ENCODE measurements at regions not wholly inside any gene's neighbourhood (a gene's known extent, or its start where the extent isn't known, plus 50 kb on each side); places are given as distances from the start of the nearest gene placed in this dataset.

DNA sequence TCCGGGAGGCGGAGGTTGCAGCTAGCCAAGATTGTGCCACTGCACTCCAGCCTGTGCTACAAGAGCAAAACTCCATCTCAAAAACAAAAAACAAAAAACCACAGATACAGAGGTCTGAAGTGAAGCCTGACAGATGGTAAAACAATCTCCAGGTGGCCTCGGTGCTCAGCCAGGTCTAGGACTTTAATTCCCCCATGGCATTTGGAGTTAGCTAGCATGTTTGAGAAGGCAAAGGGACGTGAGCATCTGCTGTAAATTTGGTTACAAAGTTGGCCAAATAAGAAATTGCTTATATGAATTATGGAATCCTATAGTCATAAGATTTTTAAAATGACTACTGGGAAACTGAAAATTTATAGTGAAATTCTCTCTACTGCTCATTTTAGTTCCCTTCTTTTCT lies 98.3 kb upstream of the FMN2 start:
- no peak for DNase-seq (ENCODE audit: low spot score)

DNA sequence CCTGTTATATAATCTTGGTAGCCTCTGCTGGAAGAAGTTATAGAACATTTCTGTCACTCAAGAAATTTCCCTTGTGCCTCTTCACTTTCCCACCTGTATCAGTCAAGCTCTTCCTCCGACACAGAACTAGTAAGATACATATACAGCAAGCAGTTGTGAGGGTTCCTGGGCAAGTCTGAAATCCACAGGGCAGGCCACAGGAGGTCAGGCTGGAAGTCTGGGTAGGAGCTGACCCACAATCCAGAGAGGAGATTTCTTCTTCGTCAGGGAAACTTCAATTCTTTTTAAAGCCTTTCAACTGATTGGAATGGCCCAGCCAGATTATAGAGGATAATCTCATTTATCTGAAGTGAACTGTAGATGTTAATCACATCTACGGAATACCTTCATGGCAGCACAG lies 96.4 kb upstream of the FMN2 start:
- no peak for DNase-seq (ENCODE audit: low spot score)

DNA sequence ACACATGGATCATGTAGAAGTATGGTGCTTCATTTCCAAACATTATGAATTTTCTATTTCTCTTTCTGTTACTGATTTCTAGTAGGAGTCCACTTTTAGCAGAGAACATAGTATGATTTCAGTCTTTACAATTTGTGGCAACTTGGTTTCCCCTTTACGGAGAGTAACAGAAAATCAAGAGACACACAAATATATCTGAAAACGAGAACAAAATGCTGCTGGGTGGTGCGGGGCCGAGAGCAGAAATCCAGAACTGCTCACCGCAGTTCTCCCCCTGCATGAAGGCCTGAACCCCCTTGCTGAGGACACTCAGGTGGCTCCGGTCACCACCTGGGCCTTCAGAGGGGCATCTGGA lies 94.5 kb upstream of the FMN2 start:
- DNase-seq (ENCODE audit: low spot score): no peak

DNA sequence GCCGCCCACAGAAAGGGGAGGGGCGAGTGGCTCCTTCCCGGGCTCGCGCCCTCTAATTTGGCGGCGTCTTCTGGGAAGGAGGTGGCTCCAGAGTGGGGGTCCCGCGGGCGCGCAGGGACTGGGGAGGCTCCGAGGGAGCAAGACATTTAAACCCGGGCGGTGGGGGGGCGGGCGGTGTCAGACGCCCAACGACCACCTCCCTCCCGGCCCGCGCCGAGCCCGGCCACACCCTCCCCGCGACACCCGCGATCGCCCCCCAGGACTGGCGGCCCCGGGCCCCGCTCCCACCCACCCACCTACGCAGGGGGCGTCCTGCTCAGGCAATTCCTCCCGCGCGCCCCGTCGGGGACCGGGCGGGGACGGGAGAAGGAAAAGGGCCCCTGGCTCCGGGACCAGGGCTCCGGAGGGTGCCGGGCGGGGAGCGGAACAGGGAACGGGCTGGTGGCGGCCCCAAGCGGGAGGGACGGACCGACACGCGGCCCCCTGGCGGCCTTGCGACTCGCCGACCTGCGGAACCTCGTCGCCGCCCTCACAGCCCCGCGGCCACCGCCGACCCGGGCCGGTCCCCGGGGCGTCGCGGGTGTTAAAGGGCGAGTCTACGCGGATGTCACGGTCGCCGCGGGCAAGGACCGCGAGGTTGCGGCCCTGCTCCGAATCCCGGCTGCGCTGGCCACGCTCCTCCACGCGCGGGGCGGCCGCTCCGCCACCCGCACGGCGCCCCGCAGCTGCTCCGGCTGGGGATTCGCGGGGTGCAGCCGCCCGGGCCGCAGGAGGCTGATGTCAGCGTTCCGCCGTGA lies 94.0 kb upstream of the FMN2 start:
- no peak for DNase-seq (ENCODE audit: low spot score)

DNA sequence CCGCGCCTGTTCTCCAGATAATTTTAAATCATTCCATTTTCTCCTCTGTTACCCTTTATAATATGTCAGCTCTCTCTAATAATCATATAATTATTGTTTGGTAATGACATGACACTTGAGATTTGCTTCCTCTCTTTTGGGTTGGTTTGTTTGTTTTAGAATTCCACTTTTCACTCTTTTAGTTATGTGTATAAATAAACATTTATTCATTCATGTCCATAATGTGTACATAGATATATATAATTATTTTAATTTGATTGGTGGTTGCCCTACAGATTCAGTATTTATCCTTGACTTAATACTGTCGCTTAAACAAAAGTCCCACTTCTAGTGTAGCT lies 93.4 kb upstream of the FMN2 start:
- no peak for DNase-seq (ENCODE audit: low spot score)

DNA sequence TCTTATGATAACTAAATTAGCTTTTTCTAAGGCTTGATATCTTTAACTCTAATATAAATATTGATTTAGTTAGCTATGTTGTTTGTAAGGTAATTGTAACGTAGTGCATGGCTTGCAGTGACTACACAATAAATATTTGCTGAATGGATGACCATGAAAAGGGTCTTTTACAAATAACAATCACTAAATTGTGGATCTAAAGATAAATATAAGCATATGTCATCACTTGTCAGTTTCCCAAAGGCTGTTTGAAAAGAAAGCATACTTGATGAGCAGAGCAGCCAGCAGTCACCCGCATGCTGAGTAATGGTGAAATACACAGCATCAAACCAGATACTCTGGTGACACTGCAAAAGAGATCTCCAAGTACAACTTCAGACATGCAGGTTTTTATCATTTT lies 92.5 kb upstream of the FMN2 start:
- no peak for DNase-seq (ENCODE audit: low spot score)

DNA sequence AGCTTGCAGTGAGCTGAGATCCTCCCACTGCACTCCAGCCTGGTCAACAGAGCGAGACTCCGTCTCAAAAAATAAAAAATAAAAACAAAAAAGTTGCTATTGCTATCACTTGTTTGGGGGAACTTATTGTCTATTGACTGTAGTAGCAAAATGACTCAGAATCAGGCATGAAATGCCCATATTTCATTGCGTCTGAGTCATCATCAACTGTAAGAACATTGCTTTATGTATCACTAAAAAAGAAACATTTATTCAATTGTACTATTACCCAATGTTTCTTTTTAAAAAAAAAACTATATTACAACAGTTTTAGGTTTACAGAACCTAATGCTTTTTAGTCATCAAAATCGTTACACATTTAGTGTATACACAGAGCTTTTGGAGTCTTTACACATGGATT lies 91.0 kb upstream of the FMN2 start:
- DNase-seq (ENCODE audit: low spot score): no peak

DNA sequence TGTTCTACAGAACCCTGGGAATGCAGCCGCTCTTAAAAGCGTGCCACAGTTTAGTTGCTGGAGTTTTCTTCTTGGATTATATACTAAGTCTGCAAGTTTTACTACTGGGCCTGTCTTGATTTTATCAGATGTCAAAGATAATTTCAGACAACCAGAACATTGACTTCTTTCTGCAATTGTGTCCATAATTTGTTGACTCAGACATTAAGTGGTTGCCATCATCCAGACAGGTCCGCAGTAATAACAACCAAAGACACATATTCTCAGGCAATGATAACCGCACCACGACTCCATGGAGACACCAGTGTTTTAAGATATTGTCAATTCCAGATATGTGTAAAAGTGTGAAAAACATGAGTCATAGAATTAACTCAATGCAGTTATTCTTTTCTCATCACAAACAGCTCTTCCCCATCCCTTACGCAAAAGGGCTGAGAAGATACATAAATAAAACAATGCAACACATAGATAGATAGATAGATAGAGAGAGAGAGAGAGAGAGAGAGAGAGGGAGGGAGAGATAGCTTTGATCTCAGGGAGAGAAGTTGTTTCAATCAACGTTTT lies 90.4 kb upstream of the FMN2 start:
- no peak for DNase-seq (ENCODE audit: low spot score)

DNA sequence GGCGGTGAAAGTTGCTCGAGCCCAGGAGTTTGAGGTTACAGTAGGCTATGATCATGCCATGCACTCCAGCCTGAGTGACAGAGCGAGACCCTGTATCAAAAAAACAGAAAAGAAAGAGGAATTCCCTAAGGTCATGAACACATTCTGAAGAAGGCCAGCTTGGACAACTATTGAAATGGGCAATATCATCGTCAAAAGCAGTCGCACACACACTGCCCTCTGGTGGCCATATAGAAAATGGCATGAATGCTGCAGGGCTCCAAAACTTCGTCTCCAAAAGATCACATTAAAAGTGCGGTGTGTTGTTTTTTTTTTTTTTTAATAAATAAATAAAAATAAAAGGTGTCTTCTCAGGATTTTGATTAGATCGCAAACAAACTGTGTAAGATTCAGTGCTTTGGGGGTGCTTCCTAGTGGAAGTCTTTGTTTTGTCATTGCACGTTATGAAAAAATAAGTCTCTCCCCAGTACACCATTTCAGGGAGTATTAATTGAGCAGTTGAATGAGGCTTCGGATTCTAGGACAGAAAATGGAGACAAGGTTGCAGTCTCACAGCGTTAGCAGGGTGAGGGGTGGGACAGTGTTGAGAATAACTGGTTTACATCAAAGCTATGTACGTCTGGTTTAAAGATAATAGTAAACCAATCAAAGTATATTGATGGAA lies 87.5 kb upstream of the FMN2 start:
- DNase-seq (ENCODE audit: low spot score): no peak

DNA sequence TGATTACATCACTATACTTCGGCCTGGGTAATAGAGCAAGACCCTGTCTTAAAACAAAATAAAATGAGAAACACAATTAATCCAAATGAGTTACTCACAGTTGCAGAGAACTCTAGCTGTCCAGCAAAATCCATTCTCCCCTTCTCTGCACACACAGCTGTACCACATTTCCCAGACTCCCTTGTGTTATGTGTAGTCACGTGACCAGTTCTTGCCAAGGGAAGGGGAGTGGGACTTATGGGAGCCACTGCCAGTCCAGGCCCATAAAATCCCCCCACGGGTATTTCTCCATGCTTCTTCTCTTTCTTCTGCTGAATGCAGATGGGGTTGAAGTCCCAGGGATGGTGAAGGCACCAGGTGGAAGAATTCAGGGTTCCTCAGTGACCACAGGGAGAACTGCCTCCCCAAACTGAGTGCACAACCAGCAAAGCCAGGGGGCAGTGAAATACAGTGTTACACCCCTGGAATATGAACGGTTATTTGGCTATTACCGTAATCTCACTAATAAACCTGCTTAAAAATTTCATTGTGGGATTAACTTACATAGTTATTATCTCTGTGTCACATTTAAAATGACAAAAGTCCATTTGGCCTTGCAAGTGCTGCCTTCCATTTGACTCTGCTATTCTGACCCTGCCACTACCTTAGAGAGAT lies 85.6 kb upstream of the FMN2 start:
- no peak for DNase-seq (ENCODE audit: low spot score)

DNA sequence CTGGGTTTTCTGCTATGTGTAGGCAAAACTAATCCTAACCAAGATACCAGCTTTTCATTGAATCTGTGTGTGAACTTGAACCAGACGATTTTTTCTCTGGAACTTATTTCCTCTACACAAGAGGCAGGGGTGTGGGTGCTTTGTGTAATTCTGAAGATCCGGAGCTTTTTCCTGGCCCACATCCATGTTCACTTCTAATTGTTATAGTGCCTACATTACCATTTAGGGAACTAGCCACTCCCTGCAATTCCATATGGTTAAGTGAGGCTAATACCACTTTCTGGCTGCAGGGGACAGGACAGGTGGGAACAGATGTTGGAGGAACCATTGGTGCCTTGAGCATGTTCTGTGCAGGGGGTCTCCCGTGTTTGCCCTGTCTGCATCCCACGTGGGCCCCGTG lies 83.4 kb upstream of the FMN2 start:
- no peak for DNase-seq (ENCODE audit: low spot score)

DNA sequence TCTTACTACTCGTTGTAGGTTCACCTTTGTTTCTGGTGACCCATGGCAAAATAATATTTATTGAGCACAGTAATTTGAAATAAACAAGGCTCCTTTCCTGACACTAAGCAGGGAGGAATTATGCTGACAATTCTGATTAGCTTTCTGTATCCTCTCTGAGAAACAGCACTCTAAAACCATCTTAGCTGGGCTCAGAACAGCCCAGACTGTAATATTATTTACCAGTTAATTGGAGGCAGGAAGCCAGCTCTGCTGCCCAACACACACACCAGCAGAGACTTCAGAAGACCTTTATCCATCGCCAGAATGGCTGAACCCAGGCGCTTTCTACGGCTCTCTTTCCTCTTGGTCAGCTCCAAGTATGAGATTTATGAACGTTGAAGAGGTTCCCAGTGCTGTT lies 77.6 kb upstream of the FMN2 start:
- no peak for DNase-seq (ENCODE audit: low spot score)

DNA sequence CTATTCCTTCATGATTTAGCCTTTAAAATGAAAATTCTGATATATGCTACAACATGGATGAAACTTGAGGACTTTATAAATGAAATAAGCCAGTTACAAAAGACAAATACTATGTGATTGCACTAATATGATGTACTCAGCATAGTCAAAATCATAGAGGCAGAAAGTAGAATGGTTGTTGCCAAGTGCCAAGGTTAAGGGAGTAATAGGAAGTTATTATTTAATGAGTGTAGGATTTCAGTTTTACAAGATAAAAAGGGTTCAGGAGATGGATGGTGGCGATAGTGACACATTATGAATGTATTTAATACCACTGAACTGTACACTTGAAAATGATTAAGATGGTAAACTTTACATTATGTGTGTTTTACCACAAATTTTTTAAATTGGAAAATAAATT lies 73.1 kb upstream of the FMN2 start:
- DNase-seq (ENCODE audit: low spot score): no peak

DNA sequence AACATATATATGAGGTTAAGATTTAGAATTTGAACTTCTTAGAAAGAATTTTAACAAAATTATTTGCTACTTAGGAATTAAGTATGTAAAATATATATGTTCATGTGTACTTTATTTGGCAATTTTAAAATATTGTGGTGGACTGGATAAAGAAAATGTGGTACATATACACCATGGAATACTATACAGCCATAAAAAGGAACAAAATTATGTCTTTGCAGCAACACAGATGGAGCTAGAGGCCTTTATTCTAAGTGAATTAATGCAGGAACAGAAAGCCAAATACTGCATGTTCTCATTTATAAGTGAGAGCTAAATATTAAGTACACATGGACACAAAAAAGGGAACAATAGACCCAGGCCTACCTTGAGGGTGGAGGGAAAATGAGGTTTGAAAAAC lies 72.2 kb upstream of the FMN2 start:
- no peak for DNase-seq (ENCODE audit: low spot score)

DNA sequence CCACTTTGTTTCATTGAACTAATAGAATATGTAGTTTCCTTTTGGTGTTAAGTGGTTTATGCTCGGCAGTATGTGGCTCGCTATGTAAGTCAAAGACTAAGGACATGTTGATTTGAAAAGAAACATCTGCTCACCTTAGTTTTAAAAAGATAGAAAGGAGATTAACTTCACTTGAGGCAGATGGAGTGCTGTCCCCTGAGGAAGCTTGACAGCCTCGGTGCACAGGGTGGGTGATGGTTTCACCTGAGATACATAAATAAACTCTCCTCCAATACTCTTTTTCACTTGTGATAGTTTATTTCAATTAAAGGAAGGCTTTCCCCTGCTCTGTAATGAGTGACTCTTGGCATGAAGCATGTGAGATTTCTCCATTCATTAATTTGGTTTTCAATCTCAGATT lies 70.8 kb upstream of the FMN2 start:
- DNase-seq (ENCODE audit: low spot score): no peak

DNA sequence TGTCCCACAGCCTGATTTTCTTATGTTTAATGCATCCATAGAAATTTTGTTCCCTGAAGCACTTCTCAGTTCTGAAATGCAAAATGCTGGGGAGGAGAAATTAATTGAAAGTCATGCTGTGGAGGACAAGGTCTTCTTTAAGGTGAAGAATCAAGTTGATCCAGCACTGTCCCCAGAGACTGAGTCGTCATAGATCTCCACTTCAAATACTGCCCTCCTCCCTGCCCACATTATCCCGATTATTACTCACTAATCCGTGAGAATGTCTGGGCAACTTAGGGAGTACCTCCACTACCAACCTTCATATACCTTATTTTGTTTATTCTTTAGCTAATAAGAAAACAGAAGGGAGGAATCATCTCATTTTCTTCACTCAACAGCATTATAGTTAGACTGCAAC lies 70.0 kb upstream of the FMN2 start:
- DNase-seq (ENCODE audit: low spot score): no peak

DNA sequence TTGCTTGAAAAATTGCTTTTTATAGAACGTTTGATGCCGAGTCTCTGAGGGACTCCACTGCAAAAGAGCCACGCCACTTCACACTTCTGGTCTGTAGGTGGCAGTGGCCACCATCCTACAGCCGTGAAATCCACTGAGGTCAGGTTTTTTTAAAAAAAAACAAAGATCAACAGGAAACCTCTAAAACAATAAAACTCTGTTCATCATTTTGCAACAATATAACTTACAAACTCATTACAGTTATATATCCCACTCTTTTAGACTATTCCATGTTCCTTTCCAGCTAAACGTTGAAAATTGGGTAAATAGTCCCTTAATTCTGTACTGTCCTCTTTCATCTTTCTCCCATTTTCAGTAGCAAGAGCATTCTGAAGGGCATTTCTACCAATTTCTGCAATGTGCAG lies 64.6 kb upstream of the FMN2 start:
- peak; percentile 41 for DNase-seq (ENCODE audit: low spot score)

DNA sequence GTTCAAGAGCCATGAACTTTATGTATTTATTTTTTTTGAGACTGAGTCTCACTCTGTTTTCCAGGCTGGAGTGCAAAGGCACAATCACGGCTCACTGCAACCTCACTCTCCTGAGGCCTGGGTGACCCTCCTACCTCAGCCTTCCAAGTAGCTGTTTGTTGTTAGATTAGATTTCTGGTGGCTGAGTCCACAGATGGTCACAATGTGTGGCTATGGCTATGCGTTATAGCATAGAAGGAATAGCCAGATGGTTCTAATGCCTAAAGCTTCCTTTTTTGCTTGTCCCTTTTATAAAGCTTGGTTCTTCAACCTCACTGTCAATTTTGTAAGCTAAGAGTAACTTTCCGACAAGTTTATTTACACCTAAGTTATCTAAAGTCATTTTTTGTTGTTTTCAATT lies 62.3 kb upstream of the FMN2 start:
- DNase-seq (ENCODE audit: low spot score): no peak

DNA sequence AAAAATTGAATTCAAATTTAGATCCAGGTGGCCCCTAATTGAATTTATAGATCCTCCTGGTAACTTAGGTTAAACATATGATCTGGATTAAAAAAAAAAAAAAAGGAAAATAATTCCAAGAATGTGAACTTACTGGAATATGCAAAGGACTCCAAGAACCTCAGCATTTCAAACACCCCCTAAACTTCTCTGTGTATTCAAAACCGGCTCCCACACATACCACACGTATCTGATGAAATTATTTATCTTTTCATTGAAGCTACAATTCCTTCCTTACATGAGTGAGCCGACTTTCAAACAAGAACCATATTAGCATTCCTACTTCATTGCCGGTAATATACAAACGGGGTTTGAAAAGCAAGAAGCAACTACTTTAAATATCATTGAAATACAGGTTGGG lies 61.4 kb upstream of the FMN2 start:
- DNase-seq (ENCODE audit: low spot score): no peak

DNA sequence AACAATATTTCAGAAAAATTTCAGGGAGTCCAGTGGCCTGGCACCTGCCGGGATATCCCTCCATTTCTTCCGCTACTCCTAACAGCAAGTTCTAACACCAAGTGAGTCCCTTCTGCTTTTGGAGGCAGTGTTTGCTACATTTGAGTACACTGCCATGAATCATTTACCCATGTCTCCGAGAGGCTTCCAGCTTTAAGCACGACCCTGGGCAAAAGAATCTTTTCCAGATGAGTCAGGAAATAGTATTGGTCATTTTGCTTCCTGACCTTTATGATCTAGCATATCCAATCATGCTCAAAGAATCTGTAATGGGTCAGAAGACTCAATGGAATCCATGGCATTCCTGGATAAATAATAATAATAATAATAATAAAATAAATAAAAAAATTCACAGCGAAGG lies 60.7 kb upstream of the FMN2 start:
- no peak for DNase-seq (ENCODE audit: low spot score)

DNA sequence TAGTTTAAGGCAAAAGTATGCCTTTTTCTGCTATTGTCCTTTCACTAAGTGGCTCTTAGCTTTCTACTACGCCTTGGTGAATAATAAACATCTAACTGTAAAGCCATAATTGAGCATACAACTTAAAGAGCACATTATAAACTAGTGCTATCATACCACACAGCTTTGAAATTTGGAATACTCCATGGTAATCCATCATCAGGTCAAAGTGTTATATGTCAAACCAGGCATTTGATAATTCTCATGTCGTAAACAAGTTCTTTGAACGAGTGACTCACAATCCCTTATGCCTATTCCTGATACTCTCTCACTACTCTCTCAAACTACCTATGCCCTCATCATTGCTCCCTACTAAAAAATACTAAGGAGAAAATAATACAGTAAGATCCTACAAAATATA lies 60.3 kb upstream of the FMN2 start:
- no peak for DNase-seq (ENCODE audit: low spot score)

DNA sequence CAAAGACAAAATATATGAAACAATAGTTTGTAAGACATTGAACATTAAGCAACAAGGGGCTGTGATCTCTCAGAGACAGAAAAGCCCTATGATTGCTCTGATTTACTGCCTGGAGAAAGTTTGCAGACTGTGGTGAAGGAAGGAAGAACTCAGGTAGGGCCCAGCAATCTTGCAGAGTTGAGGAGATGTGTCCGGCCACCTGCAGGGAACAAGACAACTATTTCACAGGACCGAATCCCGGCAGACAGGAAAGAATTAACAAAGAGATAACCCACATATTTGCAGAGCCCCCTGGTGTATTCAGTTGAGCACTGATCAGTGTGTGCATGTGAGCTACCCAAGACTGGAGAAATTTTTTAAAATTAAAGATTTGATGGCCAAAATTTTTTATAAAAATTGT lies 58.3 kb upstream of the FMN2 start:
- DNase-seq (ENCODE audit: low spot score): no peak

DNA sequence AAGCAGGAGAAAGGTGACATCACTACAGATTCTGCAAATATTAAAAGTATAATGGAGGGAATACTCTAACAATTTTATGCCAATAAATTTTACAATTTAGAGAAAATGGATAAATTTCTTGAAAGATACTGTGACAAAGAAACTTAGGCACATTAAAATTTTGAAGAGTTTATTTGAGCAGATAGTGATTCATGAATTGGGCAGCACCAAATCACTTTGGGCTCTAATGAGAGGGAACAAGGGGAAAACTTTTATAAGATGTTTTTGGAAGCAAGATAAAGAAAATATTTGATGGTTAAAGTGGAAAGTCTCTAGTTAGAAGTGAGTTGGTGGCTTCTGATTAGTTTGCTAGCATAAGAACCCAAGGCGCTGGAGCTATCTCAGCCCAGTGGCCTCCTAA lies 55.2 kb upstream of the FMN2 start:
- DNase-seq (ENCODE audit: low spot score): no peak
